Esophagus muscularis mucosa (tissue), 4 donors: ENCODE measurements at regions not wholly inside any gene's neighbourhood (a gene's known extent, or its start where the extent isn't known, plus 50 kb on each side); places are given as distances from the start of the nearest gene placed in this dataset.

ENCODE experiments used
- EP300 ChIP-seq: sonication (generic); formaldehyde crosslinking; IDR thresholded peaks from one replicate; pipeline ENCODE4 v1.6.1; 2017; ENCODE audit warnings: antibody characterized with exemption
- POLR2A ChIP-seq: fragments of 450-650 bp; IDR thresholded peaks from one replicate; pipeline ENCODE4 v1.6.1; 2017; ENCODE audit warnings: antibody characterized with exemption, moderate library complexity, mild to moderate bottlenecking, low read depth
- POLR2AphosphoS5 ChIP-seq, 2 donors: sonication (generic); formaldehyde crosslinking; IDR thresholded peaks; one replicate each; pipeline ENCODE4 v1.6.1; 2017; ENCODE audit warnings: antibody characterized with exemption in 2 of 2
- TF ChIP-seq, protein P1 (sequence below), 3 experiments: fragments of 200-600 bp in 2 of 3; fragments of 450-650 bp in 1 of 3; sonication (generic) in 2 of 3; IDR thresholded peaks; one replicate each; pipeline ENCODE4 v1.5.1; 2017 to 2019; ENCODE audit warnings: antibody characterized with exemption in 3 of 3, mild to moderate bottlenecking in 2 of 3, moderate library complexity in 1 of 3

DNA sequence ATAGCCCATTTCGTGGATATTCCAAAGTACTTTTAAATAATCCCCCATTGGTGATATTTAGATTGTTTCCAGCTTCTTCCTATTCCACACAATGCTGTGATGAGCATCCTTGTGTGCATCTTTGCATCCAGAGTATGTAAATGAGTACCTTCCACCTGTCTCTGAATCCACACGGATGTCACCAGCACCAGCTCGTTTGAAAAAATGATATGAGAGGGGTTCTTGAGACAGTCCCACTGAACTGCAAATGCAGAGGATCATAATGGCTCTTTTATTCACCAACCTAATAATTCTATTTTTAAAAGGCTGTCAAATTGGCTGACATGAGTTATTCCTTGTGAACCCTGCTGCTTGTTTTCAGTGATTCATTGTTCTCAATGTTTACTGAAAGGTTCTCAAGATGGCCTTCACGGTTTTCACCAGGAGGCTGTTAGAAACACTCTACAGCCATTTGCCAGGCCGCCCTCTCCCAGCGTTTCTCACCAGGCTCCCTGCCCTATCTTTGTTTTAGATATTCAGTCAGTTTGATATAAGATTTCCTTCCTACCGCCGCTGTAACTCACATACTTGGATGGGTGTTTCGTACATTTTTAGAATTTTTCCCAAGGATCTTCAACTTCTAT, 96.7 kb upstream of the PTPRG start:
- TF ChIP-seq, protein P1, sequence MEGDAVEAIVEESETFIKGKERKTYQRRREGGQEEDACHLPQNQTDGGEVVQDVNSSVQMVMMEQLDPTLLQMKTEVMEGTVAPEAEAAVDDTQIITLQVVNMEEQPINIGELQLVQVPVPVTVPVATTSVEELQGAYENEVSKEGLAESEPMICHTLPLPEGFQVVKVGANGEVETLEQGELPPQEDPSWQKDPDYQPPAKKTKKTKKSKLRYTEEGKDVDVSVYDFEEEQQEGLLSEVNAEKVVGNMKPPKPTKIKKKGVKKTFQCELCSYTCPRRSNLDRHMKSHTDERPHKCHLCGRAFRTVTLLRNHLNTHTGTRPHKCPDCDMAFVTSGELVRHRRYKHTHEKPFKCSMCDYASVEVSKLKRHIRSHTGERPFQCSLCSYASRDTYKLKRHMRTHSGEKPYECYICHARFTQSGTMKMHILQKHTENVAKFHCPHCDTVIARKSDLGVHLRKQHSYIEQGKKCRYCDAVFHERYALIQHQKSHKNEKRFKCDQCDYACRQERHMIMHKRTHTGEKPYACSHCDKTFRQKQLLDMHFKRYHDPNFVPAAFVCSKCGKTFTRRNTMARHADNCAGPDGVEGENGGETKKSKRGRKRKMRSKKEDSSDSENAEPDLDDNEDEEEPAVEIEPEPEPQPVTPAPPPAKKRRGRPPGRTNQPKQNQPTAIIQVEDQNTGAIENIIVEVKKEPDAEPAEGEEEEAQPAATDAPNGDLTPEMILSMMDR (IDR thresholded peaks at IDR 0.05), result no peak
- TF ChIP-seq EP300 (no peak), POLR2AphosphoS5 (IDR thresholded peaks at IDR 0.05) (no peak), POLR2A (no peak)
